Fibroblast of villous mesenchyme (primary cell): ENCODE measurements at regions not wholly inside any gene's neighbourhood (a gene's known extent, or its start where the extent isn't known, plus 50 kb on each side); places are given as distances from the start of the nearest gene placed in this dataset.
"Not testable (repeated sequence)": the region's sequence is repeated elsewhere in the genome, so short reads cannot be mapped to it uniquely, and the experiment has no call there.

Experiments used
- DNase-seq: peaks from one replicate; pipeline ENCODE4 v3.0.0-alpha.2; 2010; ENCODE audit warnings: low read depth
- H3K4me3 ChIP-seq: 2 replicates; pipeline ENCODE4 v1.5.1; 2011; ENCODE audit warnings: low read depth, mild to moderate bottlenecking, low read length
- TF ChIP-seq, protein P1 (sequence below): IDR thresholded peaks from 2 replicates; pipeline ENCODE4 v1.5.1; 2012; ENCODE audit warnings: low read depth, mild to moderate bottlenecking, low read length; ENCODE audit not compliant: insufficient read depth

GRCh38 chr14:37864861-37865718 is 269.7 kb downstream of the TTC6 start:
- TF ChIP-seq, protein P1, sequence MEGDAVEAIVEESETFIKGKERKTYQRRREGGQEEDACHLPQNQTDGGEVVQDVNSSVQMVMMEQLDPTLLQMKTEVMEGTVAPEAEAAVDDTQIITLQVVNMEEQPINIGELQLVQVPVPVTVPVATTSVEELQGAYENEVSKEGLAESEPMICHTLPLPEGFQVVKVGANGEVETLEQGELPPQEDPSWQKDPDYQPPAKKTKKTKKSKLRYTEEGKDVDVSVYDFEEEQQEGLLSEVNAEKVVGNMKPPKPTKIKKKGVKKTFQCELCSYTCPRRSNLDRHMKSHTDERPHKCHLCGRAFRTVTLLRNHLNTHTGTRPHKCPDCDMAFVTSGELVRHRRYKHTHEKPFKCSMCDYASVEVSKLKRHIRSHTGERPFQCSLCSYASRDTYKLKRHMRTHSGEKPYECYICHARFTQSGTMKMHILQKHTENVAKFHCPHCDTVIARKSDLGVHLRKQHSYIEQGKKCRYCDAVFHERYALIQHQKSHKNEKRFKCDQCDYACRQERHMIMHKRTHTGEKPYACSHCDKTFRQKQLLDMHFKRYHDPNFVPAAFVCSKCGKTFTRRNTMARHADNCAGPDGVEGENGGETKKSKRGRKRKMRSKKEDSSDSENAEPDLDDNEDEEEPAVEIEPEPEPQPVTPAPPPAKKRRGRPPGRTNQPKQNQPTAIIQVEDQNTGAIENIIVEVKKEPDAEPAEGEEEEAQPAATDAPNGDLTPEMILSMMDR = no peak
- H3K4me3 ChIP-seq = no peak overlapping the region
- DNase-seq = peak; percentile 36

DNA sequence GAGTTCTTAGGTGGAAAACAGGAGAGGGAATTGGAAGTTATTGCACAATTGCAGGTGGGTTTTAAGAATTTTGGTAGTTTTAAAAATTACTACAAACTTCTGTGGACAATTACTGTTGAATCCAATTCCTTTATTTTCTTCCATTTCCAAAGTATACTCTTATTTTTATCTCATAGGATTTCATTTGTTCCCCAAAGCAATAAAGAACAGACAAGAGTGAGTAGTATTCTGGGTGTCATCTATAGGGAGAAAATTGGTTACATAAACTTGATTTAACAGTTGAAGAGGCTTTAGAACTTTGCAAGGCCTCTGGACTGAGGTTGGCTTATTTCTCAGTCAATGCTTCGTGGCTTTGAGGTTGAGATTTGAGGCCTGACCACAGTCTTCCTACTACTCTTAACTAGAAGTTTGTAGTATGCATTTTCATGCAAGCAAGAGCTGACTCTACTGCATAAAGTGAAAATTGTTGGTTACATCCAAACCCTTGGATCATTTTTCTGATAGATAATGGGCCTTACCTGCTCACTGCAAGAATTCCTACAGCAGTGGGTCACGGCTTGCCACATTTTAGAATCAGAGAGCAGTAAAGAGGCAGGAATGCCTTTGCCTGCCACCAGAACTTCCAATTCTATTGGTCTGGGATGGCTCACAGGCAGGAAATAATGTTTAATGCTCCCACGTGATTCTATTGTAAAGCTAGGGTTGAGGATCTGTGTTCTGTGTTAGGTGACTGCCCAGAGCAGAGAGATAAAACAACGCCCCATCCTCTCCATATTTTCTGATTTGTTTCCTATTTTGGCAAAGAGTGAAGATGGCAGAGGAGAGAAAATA is 270.5 kb downstream of the TTC6 start:
- no peak overlapping the region for H3K4me3 ChIP-seq
- TF ChIP-seq, protein P1 = no peak
- DNase-seq = no peak

DNA sequence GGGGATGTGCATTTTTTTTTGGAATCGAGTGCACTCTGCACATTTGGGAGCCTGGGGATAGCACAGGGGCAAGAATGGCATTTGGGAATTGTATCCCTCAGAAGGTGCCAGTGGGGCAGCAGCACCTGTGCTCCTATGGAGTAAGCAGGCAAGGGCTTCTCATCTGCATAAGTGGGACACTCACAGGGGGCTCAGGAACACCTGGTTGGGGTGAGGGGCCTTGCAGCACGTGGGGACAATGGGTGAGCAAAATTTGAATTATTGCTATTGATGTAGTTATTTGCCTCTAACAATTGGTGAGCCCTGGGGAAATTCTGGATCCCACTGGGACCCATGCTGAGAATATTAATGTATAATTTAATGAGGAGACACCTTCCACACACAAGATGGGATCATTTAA is 274.2 kb downstream of the TTC6 start:
- DNase-seq = no peak
- no peak overlapping the region for H3K4me3 ChIP-seq
- TF ChIP-seq, protein P1 = no peak

GRCh38 chr14:37870170-37870569 is 274.7 kb downstream of the TTC6 start:
- DNase-seq = no peak

GRCh38 chr14:37870632-37871346 is 275.4 kb downstream of the TTC6 start:
- TF ChIP-seq, protein P1 = no peak
- no peak overlapping the region for H3K4me3 ChIP-seq
- no peak for DNase-seq

More at GRCh38 chr14:37870170-37870569, 274.7 kb downstream of the TTC6 start:
- H3K4me3 ChIP-seq = no peak overlapping the region
- TF ChIP-seq, protein P1 = no peak

- not testable (repeated sequence) for H3K4me3 ChIP-seq, DNase-seq
Measured at GRCh38 chr14:37874065-37874428, 278.6 kb downstream of the TTC6 start.

- no peak overlapping the region for H3K4me3 ChIP-seq
- DNase-seq = peak; percentile 50
- TF ChIP-seq, protein P1 = peak; percentile 85
Measured at GRCh38 chr14:37874429-37875109, 279.1 kb downstream of the TTC6 start.
